ENCODE measurements at regions not wholly inside any gene's neighbourhood (a gene's known extent, or its start where the extent isn't known, plus 50 kb on each side); places are given as distances from the start of the nearest gene placed in this dataset.

- TF ChIP-seq RELA (CRISPR knock-in tag; IDR thresholded peaks at IDR 0.05), result no peak
- TF ChIP-seq ZNF713 (CRISPR knock-in tag; IDR thresholded peaks at IDR 0.05), result no peak
- no peak for TF ChIP-seq PCBP1 (IDR thresholded peaks at IDR 0.05; ENCODE audit: borderline replicate concordance, low read depth, low read length)
- TF ChIP-seq TMF1 (CRISPR knock-in tag; IDR thresholded peaks at IDR 0.05; ENCODE audit: low read depth), result no peak
These were observed 297.3 kb downstream of the CYP26B1 start (continued) for GRCh38 chr2:71850306-71850801.

GRCh38 chr2:71849607-71850305, 297.9 kb downstream of the CYP26B1 start:
- H3K4me1 ChIP-seq (ENCODE audit: insufficient read depth, low read length), result no peaks in the 10 kb centered on the region
- TF ChIP-seq THYN1 (CRISPR knock-in tag; IDR thresholded peaks at IDR 0.05; ENCODE audit: borderline replicate concordance, low read depth) (no peak), GMEB1 (CRISPR knock-in tag; IDR thresholded peaks at IDR 0.05; ENCODE audit: borderline replicate concordance) (no peak), CHD4 (IDR thresholded peaks at IDR 0.05; ENCODE audit: borderline replicate concordance, low read length) (no peak), TMF1 (CRISPR knock-in tag; IDR thresholded peaks at IDR 0.05; ENCODE audit: low read depth) (no peak), MXI1 (IDR thresholded peaks at IDR 0.05; ENCODE audit: borderline replicate concordance, low read depth, low read length) (no peak), ESRRA (CRISPR knock-in tag; IDR thresholded peaks at IDR 0.05; ENCODE audit: low read depth) (no peak), CSRNP1 (CRISPR knock-in tag; IDR thresholded peaks at IDR 0.05) (no peak), ZNF224 (CRISPR knock-in tag; IDR thresholded peaks at IDR 0.05) (no peak), FOXA3 (CRISPR knock-in tag; IDR thresholded peaks at IDR 0.05) (no peak), ATRX (CRISPR knock-in tag; IDR thresholded peaks at IDR 0.05; ENCODE audit: borderline replicate concordance) (no peak), STAT6 (CRISPR knock-in tag; IDR thresholded peaks at IDR 0.05; ENCODE audit: borderline replicate concordance) (no peak)

More at GRCh38 chr2:71849607-71850305, 297.9 kb downstream of the CYP26B1 start:
- FAIRE-seq (no peak), DNase-seq (ENCODE audit: low spot score) (no peak), ATAC-seq (no peak)
- ChIA-PET CTCF (ENCODE audit: low intra/inter-chr PET ratio, low total read pairs) (no interaction called here), POLR2A (no interaction called here)
- no TSS peak for BruUV-seq (replicated peaks)
- Histone ChIP-seq H3K9ac (ENCODE audit: insufficient read depth, low read depth, low read length) (no peak overlapping the region), H3K27me3 (ENCODE audit: control insufficient read depth in 1 of 2, insufficient read depth in 2 of 2, low read length in 2 of 2) (peaks cover 6 to 49% of the 10 kb centered on the region in 2 experiments; a peak in 4 of 5 replicates), H3K9me3 (ENCODE audit: low read length) (no peaks in the 10 kb centered on the region), H3K79me2 (ENCODE audit: insufficient read depth, low read length) (no peaks in the 10 kb centered on the region), H3K4me3 (replicated peaks in 1 of 3; ENCODE audit: insufficient read depth in 1 of 3, low read depth in 2 of 3, low read length in 3 of 3) (no peak overlapping the region), H3K4me2 (ENCODE audit: low read depth, low read length) (no peak overlapping the region), H3K27ac (ENCODE audit: extremely low read length, insufficient read depth, low read length) (no peak overlapping the region), H3K36me3 (replicated peaks in 1 of 2; ENCODE audit: control insufficient read depth in 1 of 2, insufficient read depth in 2 of 2, low read length in 2 of 2) (no peaks in the 10 kb centered on the region), H4K20me1 (ENCODE audit: insufficient read depth, low read length) (no peaks in the 10 kb centered on the region), H2AFZ (ENCODE audit: low read length) (no peak overlapping the region)
- 24% methylated on average over 6 of the region's 10 CpGs for WGBS (ENCODE audit: low lambda C conversion rate)
- in situ Hi-C loops (cut with HindIII; ENCODE audit: extremely low pct_ligation_motif_present, low pct_unique_long_range_greater_than_20kb), result no loop called here
- intact Hi-C loops (cut with micrococcal nuclease; ENCODE audit: unreplicated experiment), result no loop called here

Measured in HepG2 (cell line).